ENCODE measurements at regions not wholly inside any gene's neighbourhood (a gene's known extent, or its start where the extent isn't known, plus 50 kb on each side); places are given as distances from the start of the nearest gene placed in this dataset.

GRCh38 chr22:49330421-49331222, 497.1 kb downstream of the BRD1 start:
- no peak for DNase-seq

- DNase-seq, result no peak
These were observed 498.0 kb downstream of the BRD1 start for GRCh38 chr22:49329636-49330035.

GRCh38 chr22:49328630-49329405, 498.9 kb downstream of the BRD1 start:
- DNase-seq, result no peak

- DNase-seq, result no peak
These were observed 499.6 kb downstream of the BRD1 start for GRCh38 chr22:49328118-49328475.

GRCh38 chr22:49327411-49328117, 500.1 kb downstream of the BRD1 start:
- DNase-seq, result no peak

GRCh38 chr22:49326558-49326957, 501.1 kb downstream of the BRD1 start:
- no peak for DNase-seq

- no peak for DNase-seq
These were observed 501.9 kb downstream of the BRD1 start for GRCh38 chr22:49325531-49326395.

- no peak for DNase-seq
These were observed 502.9 kb downstream of the BRD1 start for GRCh38 chr22:49324527-49325491.

GRCh38 chr22:49323751-49324415, 503.8 kb downstream of the BRD1 start:
- DNase-seq, result no peak

GRCh38 chr22:49322861-49323622, 504.6 kb downstream of the BRD1 start:
- DNase-seq, result no peak

- no peak for DNase-seq
These were observed 505.4 kb downstream of the BRD1 start for GRCh38 chr22:49322231-49322630.

GRCh38 chr22:49321477-49322055, 506.1 kb downstream of the BRD1 start:
- no peak for DNase-seq

GRCh38 chr22:49320714-49321476, 506.8 kb downstream of the BRD1 start:
- DNase-seq, result no peak

- DNase-seq, result no peak
These were observed 510.3 kb downstream of the BRD1 start for GRCh38 chr22:49317369-49317768.

GRCh38 chr22:49312601-49313000, 515.1 kb downstream of the BRD1 start:
- no peak for DNase-seq

GRCh38 chr22:49310354-49310753, 517.3 kb downstream of the BRD1 start:
- no peak for DNase-seq

GRCh38 chr22:49308300-49308699, 519.4 kb downstream of the BRD1 start:
- no peak for DNase-seq

- no peak for DNase-seq
These were observed 519.8 kb downstream of the BRD1 start for GRCh38 chr22:49307870-49308269.

- DNase-seq, result no peak
These were observed 520.2 kb downstream of the BRD1 start for GRCh38 chr22:49307481-49307830.

All from activated CD4-positive, alpha-beta T cell treated with anti-CD3 and anti-CD28 coated beads, Interleukin-2, amount 50 U/mL, for 16 hours (primary cell).